Embryonic facial prominence (tissue), 1 donor: ENCODE measurements at regions not wholly inside any gene's neighbourhood (a gene's known extent, or its start where the extent isn't known, plus 50 kb on each side); places are given as distances from the start of the nearest gene placed in this dataset.
"Not testable (repeated sequence)": the region's sequence is repeated elsewhere in the genome, so short reads cannot be mapped to it uniquely, and the experiment has no call there.

ENCODE experiments used
- DNase-seq: peaks from one replicate; pipeline ENCODE4 v3.0.0-alpha.2; 2016; ENCODE audit errors: extremely low spot score

- DNase-seq, result no peak
Measured at GRCh38 chr1:43042773-43043457, 84.2 kb upstream of the SLC2A1 start.

- no peak for DNase-seq
Measured at GRCh38 chr1:43042127-43042526, 83.5 kb upstream of the SLC2A1 start.

- no peak for DNase-seq
Measured at GRCh38 chr1:43041591-43041990, 82.9 kb upstream of the SLC2A1 start.

GRCh38 chr1:43039228-43040055, 80.8 kb upstream of the SLC2A1 start:
- DNase-seq, result no peak

- DNase-seq, result no peak
Measured at GRCh38 chr1:43038232-43038935, 79.7 kb upstream of the SLC2A1 start.

- no peak for DNase-seq
Measured at GRCh38 chr1:43037466-43037865, 78.8 kb upstream of the SLC2A1 start.

GRCh38 chr1:43036932-43037331, 78.3 kb upstream of the SLC2A1 start:
- DNase-seq, result no peak

GRCh38 chr1:43035821-43036741, 77.4 kb upstream of the SLC2A1 start:
- DNase-seq, result no peak

GRCh38 chr1:43034778-43035177, 76.1 kb upstream of the SLC2A1 start:
- DNase-seq, result no peak

GRCh38 chr1:43034195-43034658, 75.6 kb upstream of the SLC2A1 start:
- DNase-seq, result no peak

GRCh38 chr1:43031316-43032203, 72.9 kb upstream of the SLC2A1 start:
- no peak for DNase-seq

GRCh38 chr1:43024905-43025304, 66.2 kb upstream of the SLC2A1 start:
- DNase-seq, result no peak

GRCh38 chr1:43021547-43022474, 63.1 kb upstream of the SLC2A1 start:
- no peak for DNase-seq

GRCh38 chr1:43019226-43019625, 60.6 kb upstream of the SLC2A1 start:
- no peak for DNase-seq

GRCh38 chr1:43018121-43018520, 59.5 kb upstream of the SLC2A1 start:
- DNase-seq, result no peak

- DNase-seq, result no peak
Measured at GRCh38 chr1:43015269-43015668, 56.6 kb upstream of the SLC2A1 start.

- DNase-seq, result not testable (repeated sequence)
Measured at GRCh38 chr1:43014579-43014978, 55.9 kb upstream of the SLC2A1 start.

- no peak for DNase-seq
Measured at GRCh38 chr1:43011020-43011419, 52.4 kb upstream of the SLC2A1 start.

- no peak for DNase-seq
Measured at GRCh38 chr1:43009274-43009673, 50.6 kb upstream of the SLC2A1 start.
